ENCODE measurements at regions not wholly inside any gene's neighbourhood (a gene's known extent, or its start where the extent isn't known, plus 50 kb on each side); places are given as distances from the start of the nearest gene placed in this dataset.

- TF ChIP-seq EZH2 (IDR thresholded peaks at IDR 0.05; ENCODE audit: low read length): no peak
- TF ChIP-seq CTCF (optimal IDR thresholded peaks at IDR 0.05 in 1 of 3, IDR thresholded peaks at IDR 0.05 in 1 of 3, conservative IDR thresholded peaks at IDR 0.05 in 1 of 3; ENCODE audit: extremely low read depth in 1 of 3, insufficient read depth in 2 of 3, low read length in 3 of 3): no peak
These were observed 1024.2 kb downstream of the GRM8 start for GRCh38 chr7:126228356-126229061.

All from keratinocyte (primary cell).